ENCODE measurements at regions not wholly inside any gene's neighbourhood (a gene's known extent, or its start where the extent isn't known, plus 50 kb on each side); places are given as distances from the start of the nearest gene placed in this dataset.

GRCh38 chr6:41441598-41442351 is 104.4 kb upstream of the FOXP4 start:
- H3K4me1 ChIP-seq (ENCODE audit: control insufficient read depth, insufficient read depth, low read length) = peaks cover 26% of the 10 kb centered on the region
- peaks cover 6 to 7% of the 10 kb centered on the region in 2 donors for H3K27me3 ChIP-seq (ENCODE audit: control insufficient read depth in 1 of 2, insufficient read depth in 2 of 2, low read length in 2 of 2)
- H3K36me3 ChIP-seq (ENCODE audit: control insufficient read depth in 2 of 2, insufficient read depth in 2 of 2, low read length in 2 of 2) = no peaks in the 10 kb centered on the region
- H3K4me3 ChIP-seq (ENCODE audit: low read length in 2 of 2) = no peak overlapping the region
- H3K9me3 ChIP-seq (ENCODE audit: control insufficient read depth in 2 of 2, low read length in 2 of 2) = no peaks in the 10 kb centered on the region
- no peak overlapping the region for H3K27ac ChIP-seq (ENCODE audit: low read length)
- H3K9ac ChIP-seq (ENCODE audit: low read length in 2 of 2) = no peak overlapping the region

GRCh38 chr6:41442352-41442672 is 103.9 kb upstream of the FOXP4 start:
- Histone ChIP-seq H3K4me1 (ENCODE audit: control insufficient read depth, insufficient read depth, low read length) (peaks cover 26% of the 10 kb centered on the region), H3K27ac (ENCODE audit: low read length) (no peak overlapping the region), H3K27me3 (ENCODE audit: control insufficient read depth in 1 of 2, insufficient read depth in 2 of 2, low read length in 2 of 2) (peaks cover 6 to 7% of the 10 kb centered on the region in 2 donors), H3K9me3 (ENCODE audit: control insufficient read depth in 2 of 2, low read length in 2 of 2) (no peaks in the 10 kb centered on the region), H3K9ac (ENCODE audit: low read length in 2 of 2) (no peak overlapping the region), H3K4me3 (ENCODE audit: low read length in 2 of 2) (no peak overlapping the region), H3K36me3 (ENCODE audit: control insufficient read depth in 2 of 2, insufficient read depth in 2 of 2, low read length in 2 of 2) (no peaks in the 10 kb centered on the region)

- H3K36me3 ChIP-seq (ENCODE audit: control insufficient read depth in 2 of 2, insufficient read depth in 2 of 2, low read length in 2 of 2) = no peaks in the 10 kb centered on the region
- no peaks in the 10 kb centered on the region for H3K9me3 ChIP-seq (ENCODE audit: control insufficient read depth in 2 of 2, low read length in 2 of 2)
- no peak overlapping the region for H3K27ac ChIP-seq (ENCODE audit: low read length)
- no peak overlapping the region for H3K9ac ChIP-seq (ENCODE audit: low read length in 2 of 2)
- peak overlapping the region; percentile 41 to 44 for H3K4me3 ChIP-seq (ENCODE audit: low read length in 2 of 2)
- H3K27me3 ChIP-seq (ENCODE audit: control insufficient read depth in 1 of 2, insufficient read depth in 2 of 2, low read length in 2 of 2) = peaks cover 6 to 7% of the 10 kb centered on the region in 2 donors
- H3K4me1 ChIP-seq (ENCODE audit: control insufficient read depth, insufficient read depth, low read length) = peaks cover 26% of the 10 kb centered on the region
Measured at GRCh38 chr6:41442800-41443501, 103.2 kb upstream of the FOXP4 start.

GRCh38 chr6:41443616-41444525 is 102.3 kb upstream of the FOXP4 start:
- Histone ChIP-seq H3K4me1 (ENCODE audit: control insufficient read depth, insufficient read depth, low read length) (peaks cover 26% of the 10 kb centered on the region), H3K27ac (ENCODE audit: low read length) (peak overlapping the region; percentile 2), H3K27me3 (ENCODE audit: control insufficient read depth in 1 of 2, insufficient read depth in 2 of 2, low read length in 2 of 2) (peaks cover 6 to 7% of the 10 kb centered on the region in 2 donors)

GRCh38 chr6:41445261-41445660 is 100.9 kb upstream of the FOXP4 start:
- no peaks in the 10 kb centered on the region for H3K9me3 ChIP-seq (ENCODE audit: control insufficient read depth in 2 of 2, low read length in 2 of 2)
- no peak overlapping the region for H3K27ac ChIP-seq (ENCODE audit: low read length)
- H3K4me1 ChIP-seq (ENCODE audit: control insufficient read depth, insufficient read depth, low read length) = peaks cover 36% of the 10 kb centered on the region
- no peak overlapping the region for H3K4me3 ChIP-seq (ENCODE audit: low read length in 2 of 2)
- no peaks in the 10 kb centered on the region for H3K36me3 ChIP-seq (ENCODE audit: control insufficient read depth in 2 of 2, insufficient read depth in 2 of 2, low read length in 2 of 2)
- no peak overlapping the region for H3K9ac ChIP-seq (ENCODE audit: low read length in 2 of 2)
- peaks cover 6 to 7% of the 10 kb centered on the region in 2 donors for H3K27me3 ChIP-seq (ENCODE audit: control insufficient read depth in 1 of 2, insufficient read depth in 2 of 2, low read length in 2 of 2)

More at GRCh38 chr6:41443616-41444525, 102.3 kb upstream of the FOXP4 start:
- H3K9me3 ChIP-seq (ENCODE audit: control insufficient read depth in 2 of 2, low read length in 2 of 2) = no peaks in the 10 kb centered on the region
- no peak overlapping the region for H3K9ac ChIP-seq (ENCODE audit: low read length in 2 of 2)
- peak overlapping the region in 1 of 2 donors; percentile 40 for H3K4me3 ChIP-seq (ENCODE audit: low read length in 2 of 2)
- no peaks in the 10 kb centered on the region for H3K36me3 ChIP-seq (ENCODE audit: control insufficient read depth in 2 of 2, insufficient read depth in 2 of 2, low read length in 2 of 2)

GRCh38 chr6:41446132-41446531 is 100.0 kb upstream of the FOXP4 start:
- Histone ChIP-seq H3K27me3 (ENCODE audit: control insufficient read depth in 1 of 2, insufficient read depth in 2 of 2, low read length in 2 of 2) (peaks cover 6 to 7% of the 10 kb centered on the region in 2 donors), H3K27ac (ENCODE audit: low read length) (no peak overlapping the region), H3K4me1 (ENCODE audit: control insufficient read depth, insufficient read depth, low read length) (peaks cover 44% of the 10 kb centered on the region), H3K9me3 (ENCODE audit: control insufficient read depth in 2 of 2, low read length in 2 of 2) (no peaks in the 10 kb centered on the region), H3K9ac (ENCODE audit: low read length in 2 of 2) (no peak overlapping the region), H3K4me3 (ENCODE audit: low read length in 2 of 2) (no peak overlapping the region), H3K36me3 (ENCODE audit: control insufficient read depth in 2 of 2, insufficient read depth in 2 of 2, low read length in 2 of 2) (no peaks in the 10 kb centered on the region)

GRCh38 chr6:41446907-41447545 is 99.2 kb upstream of the FOXP4 start:
- H3K9me3 ChIP-seq (ENCODE audit: control insufficient read depth in 2 of 2, low read length in 2 of 2) = no peaks in the 10 kb centered on the region
- H3K36me3 ChIP-seq (ENCODE audit: control insufficient read depth in 2 of 2, insufficient read depth in 2 of 2, low read length in 2 of 2) = no peaks in the 10 kb centered on the region
- peaks cover 53% of the 10 kb centered on the region for H3K4me1 ChIP-seq (ENCODE audit: control insufficient read depth, insufficient read depth, low read length)
- H3K9ac ChIP-seq (ENCODE audit: low read length in 2 of 2) = no peak overlapping the region
- H3K27me3 ChIP-seq (ENCODE audit: control insufficient read depth in 1 of 2, insufficient read depth in 2 of 2, low read length in 2 of 2) = peaks cover 2 to 7% of the 10 kb centered on the region in 2 donors
- no peak overlapping the region for H3K27ac ChIP-seq (ENCODE audit: low read length)
- H3K4me3 ChIP-seq (ENCODE audit: low read length in 2 of 2) = no peak overlapping the region

GRCh38 chr6:41448256-41448655 is 97.9 kb upstream of the FOXP4 start:
- Histone ChIP-seq H3K4me1 (ENCODE audit: control insufficient read depth, insufficient read depth, low read length) (peaks cover 55% of the 10 kb centered on the region), H3K27me3 (ENCODE audit: control insufficient read depth in 1 of 2, insufficient read depth in 2 of 2, low read length in 2 of 2) (no peaks in the 10 kb centered on the region), H3K27ac (ENCODE audit: low read length) (no peak overlapping the region), H3K36me3 (ENCODE audit: control insufficient read depth in 2 of 2, insufficient read depth in 2 of 2, low read length in 2 of 2) (no peaks in the 10 kb centered on the region), H3K9me3 (ENCODE audit: control insufficient read depth in 2 of 2, low read length in 2 of 2) (no peaks in the 10 kb centered on the region), H3K4me3 (ENCODE audit: low read length in 2 of 2) (no peak overlapping the region), H3K9ac (ENCODE audit: low read length in 2 of 2) (no peak overlapping the region)

GRCh38 chr6:41449399-41450245 is 96.6 kb upstream of the FOXP4 start:
- H3K4me3 ChIP-seq (ENCODE audit: low read length in 2 of 2) = peak overlapping the region in 1 of 2 donors; percentile 15
- peaks cover 47% of the 10 kb centered on the region for H3K4me1 ChIP-seq (ENCODE audit: control insufficient read depth, insufficient read depth, low read length)
- H3K27ac ChIP-seq (ENCODE audit: low read length) = no peak overlapping the region
- no peaks in the 10 kb centered on the region for H3K36me3 ChIP-seq (ENCODE audit: control insufficient read depth in 2 of 2, insufficient read depth in 2 of 2, low read length in 2 of 2)
- H3K9me3 ChIP-seq (ENCODE audit: control insufficient read depth in 2 of 2, low read length in 2 of 2) = no peaks in the 10 kb centered on the region
- H3K9ac ChIP-seq (ENCODE audit: low read length in 2 of 2) = no peak overlapping the region
- no peaks in the 10 kb centered on the region for H3K27me3 ChIP-seq (ENCODE audit: control insufficient read depth in 1 of 2, insufficient read depth in 2 of 2, low read length in 2 of 2)
